Activated naive CD8-positive, alpha-beta T cell treated with anti-CD3 and anti-CD28 coated beads, Interleukin-2, amount 10 ng/mL, durations not matched to agents 7 days and 5 days (primary cell): ENCODE measurements at regions not wholly inside any gene's neighbourhood (a gene's known extent, or its start where the extent isn't known, plus 50 kb on each side); places are given as distances from the start of the nearest gene placed in this dataset.

Experiments
- ATAC-seq: fragments of 150-1000 bp; cut with Tn5 transposase; one replicate; pipeline ENCODE4 v1.10.0; 2021; ENCODE audit warnings: low read depth, moderate library complexity
- POLR2A ChIA-PET: fragments of 350-600 bp; sonication (Branson Sonifier 250); formaldehyde crosslinking; loops from one replicate; lab custom pipeline; 2021; ENCODE audit warnings: antibody characterized with exemption; lab: Charles Lee
- DNase-seq: peaks from one replicate; pipeline ENCODE4 v3.0.0; 2021
- H3K27ac Mint-ChIP-seq: one replicate; pipeline ENCODE4 v1.8.0; 2022; ENCODE audit warnings: mild to moderate bottlenecking, mixed read lengths
- H3K27me3 Mint-ChIP-seq: one replicate; pipeline ENCODE4 v1.8.0; 2022; ENCODE audit warnings: mild to moderate bottlenecking, moderate library complexity, mixed read lengths
- H3K36me3 Mint-ChIP-seq: one replicate; pipeline ENCODE4 v1.8.0; 2021; ENCODE audit warnings: mild to moderate bottlenecking, mixed read lengths
- H3K4me1 Mint-ChIP-seq: one replicate; pipeline ENCODE4 v1.8.0; 2021; ENCODE audit warnings: mixed read lengths
- H3K4me3 Mint-ChIP-seq: one replicate; pipeline ENCODE4 v1.8.0; 2022; ENCODE audit warnings: mild to moderate bottlenecking, moderate library complexity, mixed read lengths
- H3K9me3 Mint-ChIP-seq: one replicate; pipeline ENCODE4 v1.8.0; 2021; ENCODE audit warnings: mixed read lengths

DNA sequence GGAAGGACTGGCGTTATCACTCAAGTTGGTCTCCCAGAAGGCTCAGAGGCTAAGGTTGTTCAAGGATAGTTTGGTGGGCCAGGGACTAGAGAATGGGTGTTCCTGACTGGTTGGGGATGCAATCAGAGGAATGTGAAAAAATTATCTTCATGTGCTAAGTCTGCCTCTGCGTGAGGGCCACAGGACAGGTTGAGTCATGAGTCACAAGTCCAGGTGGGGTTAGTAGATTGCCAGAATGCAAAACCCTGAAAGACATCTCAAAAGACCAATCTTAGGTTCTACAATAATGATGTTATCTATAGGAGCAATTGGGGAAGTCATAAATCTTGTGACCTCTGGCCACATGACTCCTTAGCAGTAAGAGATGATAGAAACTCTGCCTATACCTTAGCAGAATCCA, 220.1 kb upstream of the EEA1 start:
- no peaks in the 10 kb centered on the region for H3K36me3 Mint-ChIP-seq
- H3K27ac Mint-ChIP-seq: no peak overlapping the region
- no peak for ATAC-seq
- H3K4me1 Mint-ChIP-seq: peaks cover 2% of the 10 kb centered on the region
- no peaks in the 10 kb centered on the region for H3K9me3 Mint-ChIP-seq
- no peak for DNase-seq
- H3K4me3 Mint-ChIP-seq: no peak overlapping the region
- peaks cover 5% of the 10 kb centered on the region for H3K27me3 Mint-ChIP-seq
- POLR2A ChIA-PET: no interaction called here

- H3K27me3 Mint-ChIP-seq: peaks cover 4% of the 10 kb centered on the region
- H3K27ac Mint-ChIP-seq: no peak overlapping the region
- peaks cover 2% of the 10 kb centered on the region for H3K4me1 Mint-ChIP-seq
- peaks cover 3% of the 10 kb centered on the region for H3K9me3 Mint-ChIP-seq
- H3K4me3 Mint-ChIP-seq: no peak overlapping the region
- DNase-seq (no peak), ATAC-seq (no peak)
- H3K36me3 Mint-ChIP-seq: no peaks in the 10 kb centered on the region
- POLR2A ChIA-PET: no interaction called here
Measured at GRCh38 chr12:93151079-93151762, 222.1 kb upstream of the EEA1 start.

DNA sequence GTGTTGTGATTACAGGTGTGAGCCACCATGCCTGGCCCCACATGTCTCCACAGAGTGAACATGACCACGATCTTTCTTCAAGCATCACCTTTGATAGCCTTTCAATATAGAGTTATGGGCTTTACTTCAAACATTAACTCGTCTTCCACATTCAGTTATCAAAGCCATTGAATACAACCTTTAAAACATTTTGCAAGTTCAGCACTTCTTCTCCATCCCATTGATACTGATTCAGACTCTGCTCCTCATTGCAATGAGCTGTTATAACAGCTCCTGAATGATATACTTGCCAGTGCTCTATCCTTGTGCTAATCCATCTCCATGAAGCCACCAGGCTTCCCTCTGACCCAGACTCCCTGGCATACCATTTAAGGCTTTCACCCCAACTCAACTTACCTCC, 223.5 kb upstream of the EEA1 start:
- H3K36me3 Mint-ChIP-seq: no peaks in the 10 kb centered on the region
- no peak for ATAC-seq
- H3K4me1 Mint-ChIP-seq: no peaks in the 10 kb centered on the region
- H3K4me3 Mint-ChIP-seq: no peak overlapping the region
- no peak overlapping the region for H3K27ac Mint-ChIP-seq
- peaks cover 4% of the 10 kb centered on the region for H3K27me3 Mint-ChIP-seq
- POLR2A ChIA-PET: no interaction called here
- no peak for DNase-seq
- peaks cover 3% of the 10 kb centered on the region for H3K9me3 Mint-ChIP-seq

- Mint-ChIP-seq H3K27me3 (peaks cover 6% of the 10 kb centered on the region), H3K4me1 (no peaks in the 10 kb centered on the region), H3K27ac (no peak overlapping the region), H3K36me3 (no peaks in the 10 kb centered on the region), H3K9me3 (peaks cover 5% of the 10 kb centered on the region), H3K4me3 (no peak overlapping the region)
- no peak for DNase-seq
- POLR2A ChIA-PET: no interaction called here
- no peak for ATAC-seq
Measured at GRCh38 chr12:93153321-93153720, 224.2 kb upstream of the EEA1 start.

DNA sequence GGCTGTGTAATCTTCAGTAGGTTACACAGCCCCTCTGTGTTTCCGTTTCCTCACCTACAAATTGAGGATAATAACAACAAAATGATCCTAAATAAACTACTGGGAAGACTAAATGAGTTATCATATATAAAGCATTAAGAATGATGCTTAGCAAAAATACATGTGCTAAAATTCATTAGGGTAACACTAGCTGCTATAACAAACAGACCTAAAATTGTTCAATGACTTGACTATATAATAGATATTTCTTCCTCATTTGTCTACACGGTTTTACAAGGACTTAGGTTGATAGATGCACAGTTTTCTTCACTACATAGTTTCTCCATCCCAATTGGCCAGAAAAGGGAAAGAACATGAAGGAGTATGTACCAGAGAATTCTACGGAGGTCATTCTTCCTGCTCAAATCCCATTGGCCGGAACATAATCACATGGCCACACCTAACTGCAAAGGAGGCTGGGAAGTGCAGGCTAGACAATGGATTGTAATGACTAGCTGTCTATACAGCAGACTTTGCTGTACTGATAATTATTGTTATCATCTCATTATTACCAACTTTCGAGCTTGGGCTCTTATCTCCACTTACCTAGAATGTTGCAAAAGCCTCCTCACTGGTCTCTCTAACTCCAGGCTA, 223.5 kb upstream of the NUDT4 start:
- Mint-ChIP-seq H3K27me3 (peaks cover 6% of the 10 kb centered on the region), H3K27ac (no peak overlapping the region), H3K9me3 (peaks cover 7% of the 10 kb centered on the region), H3K4me3 (no peak overlapping the region), H3K4me1 (no peaks in the 10 kb centered on the region), H3K36me3 (no peaks in the 10 kb centered on the region)
- DNase-seq: no peak
- no peak for ATAC-seq
- POLR2A ChIA-PET: no interaction called here

DNA sequence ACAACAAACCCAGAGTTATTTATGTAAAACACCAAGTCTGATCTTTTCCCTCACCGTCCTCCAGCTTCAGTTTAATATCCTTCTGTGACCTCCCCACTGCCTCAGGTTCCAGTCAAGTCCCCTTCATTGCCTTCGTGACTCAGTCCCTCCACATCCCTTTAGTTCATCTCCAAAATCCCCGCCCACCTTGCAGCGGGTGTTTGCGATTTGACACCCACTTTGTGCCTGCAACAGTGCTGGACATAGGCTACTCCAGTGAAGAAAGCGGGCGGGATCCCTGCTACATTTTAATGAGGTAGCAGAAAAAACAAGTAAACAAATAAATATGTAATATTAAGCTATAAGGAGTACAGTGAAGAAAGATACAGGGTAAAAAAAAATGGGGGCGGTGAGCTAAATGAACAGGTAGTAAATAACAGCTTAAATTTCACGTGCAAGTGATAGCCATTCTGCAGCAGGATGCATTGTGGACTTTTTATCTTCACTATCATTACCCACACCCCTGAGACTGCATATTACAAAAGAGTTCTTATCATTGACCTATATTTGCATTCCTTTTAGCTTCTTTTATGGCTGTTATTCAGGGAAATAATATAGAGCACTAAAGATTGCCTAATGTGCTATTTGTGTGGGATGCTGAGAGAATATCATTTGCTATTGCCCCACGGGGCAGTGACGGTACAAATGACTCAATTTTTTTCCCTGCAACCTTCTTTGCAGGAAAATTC, 222.8 kb upstream of the NUDT4 start:
- Mint-ChIP-seq H3K9me3 (peaks cover 7% of the 10 kb centered on the region), H3K27ac (no peak overlapping the region), H3K36me3 (no peaks in the 10 kb centered on the region), H3K4me3 (no peak overlapping the region), H3K27me3 (peaks cover 6% of the 10 kb centered on the region), H3K4me1 (no peaks in the 10 kb centered on the region)
- POLR2A ChIA-PET: no interaction called here
- DNase-seq (no peak), ATAC-seq (no peak)

DNA sequence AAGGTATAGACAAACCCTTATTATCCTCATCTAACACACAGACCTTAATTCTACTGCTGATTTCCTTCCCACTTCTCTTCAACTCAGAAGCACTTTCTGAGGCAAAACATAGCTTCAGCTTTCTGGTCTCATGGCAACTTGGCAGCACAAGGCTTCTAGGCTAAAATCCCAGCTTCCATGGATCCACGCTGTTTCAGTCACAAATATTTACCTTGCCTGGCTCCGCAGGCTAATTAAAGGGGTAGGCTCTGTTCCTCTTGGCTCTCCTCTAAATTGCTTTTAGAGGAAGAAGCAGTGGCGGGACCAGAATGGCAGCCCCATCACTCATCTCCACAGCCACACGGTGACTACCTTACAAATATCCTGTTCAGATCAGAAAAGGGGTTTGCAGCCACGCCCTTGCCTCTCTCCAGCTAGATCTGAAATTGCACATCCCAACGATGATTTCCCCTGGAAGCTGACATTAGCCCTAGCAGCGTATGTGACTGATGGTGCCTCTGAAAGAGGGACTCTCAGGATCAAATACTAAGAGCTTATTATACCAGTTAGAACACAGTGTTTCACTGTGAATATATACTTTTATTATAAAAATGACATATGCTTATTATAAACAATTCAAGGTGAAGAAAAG, 221.5 kb upstream of the NUDT4 start:
- H3K36me3 Mint-ChIP-seq: no peaks in the 10 kb centered on the region
- no peak overlapping the region for H3K4me3 Mint-ChIP-seq
- DNase-seq (no peak), ATAC-seq (no peak)
- H3K4me1 Mint-ChIP-seq: no peaks in the 10 kb centered on the region
- peaks cover 6% of the 10 kb centered on the region for H3K27me3 Mint-ChIP-seq
- POLR2A ChIA-PET: no interaction called here
- H3K27ac Mint-ChIP-seq: no peak overlapping the region
- peaks cover 7% of the 10 kb centered on the region for H3K9me3 Mint-ChIP-seq

GRCh38 chr12:93157279-93157678, 220.4 kb upstream of the NUDT4 start:
- Mint-ChIP-seq H3K36me3 (no peaks in the 10 kb centered on the region), H3K27ac (no peak overlapping the region), H3K4me1 (no peaks in the 10 kb centered on the region), H3K27me3 (peaks cover 6% of the 10 kb centered on the region), H3K4me3 (no peak overlapping the region), H3K9me3 (peaks cover 7% of the 10 kb centered on the region)
- DNase-seq (no peak), ATAC-seq (no peak)
- POLR2A ChIA-PET: no interaction called here

GRCh38 chr12:93158065-93158843, 219.5 kb upstream of the NUDT4 start:
- Mint-ChIP-seq H3K4me3 (no peak overlapping the region), H3K27me3 (peaks cover 6% of the 10 kb centered on the region), H3K4me1 (no peaks in the 10 kb centered on the region), H3K9me3 (peaks cover 7% of the 10 kb centered on the region), H3K27ac (no peak overlapping the region), H3K36me3 (no peaks in the 10 kb centered on the region)
- POLR2A ChIA-PET: no interaction called here
- ATAC-seq (no peak), DNase-seq (no peak)

GRCh38 chr12:93163260-93164036, 214.3 kb upstream of the NUDT4 start:
- ATAC-seq (no peak), DNase-seq (no peak)
- Mint-ChIP-seq H3K4me3 (no peak overlapping the region), H3K27me3 (no peaks in the 10 kb centered on the region), H3K36me3 (no peaks in the 10 kb centered on the region), H3K9me3 (peaks cover 2% of the 10 kb centered on the region), H3K27ac (no peak overlapping the region), H3K4me1 (no peaks in the 10 kb centered on the region)
- POLR2A ChIA-PET: no interaction called here

- no peaks in the 10 kb centered on the region for H3K9me3 Mint-ChIP-seq
- POLR2A ChIA-PET: no interaction called here
- ATAC-seq (no peak), DNase-seq (no peak)
- H3K27me3 Mint-ChIP-seq: no peaks in the 10 kb centered on the region
- H3K4me3 Mint-ChIP-seq: no peak overlapping the region
- H3K4me1 Mint-ChIP-seq: no peaks in the 10 kb centered on the region
- H3K36me3 Mint-ChIP-seq: no peaks in the 10 kb centered on the region
- no peak overlapping the region for H3K27ac Mint-ChIP-seq
Measured at GRCh38 chr12:93164103-93164880, 213.4 kb upstream of the NUDT4 start.

GRCh38 chr12:93165384-93165932, 212.3 kb upstream of the NUDT4 start:
- Mint-ChIP-seq H3K36me3 (no peaks in the 10 kb centered on the region), H3K27me3 (no peaks in the 10 kb centered on the region), H3K27ac (no peak overlapping the region), H3K4me3 (no peak overlapping the region), H3K4me1 (no peaks in the 10 kb centered on the region), H3K9me3 (no peaks in the 10 kb centered on the region)
- ATAC-seq (no peak), DNase-seq (no peak)
- POLR2A ChIA-PET: no interaction called here
